Stimulated activated effector memory CD8-positive, alpha-beta T cell treated with anti-CD3 and anti-CD28 coated beads, Interleukin-12 subunit alpha, Interleukin-12 subunit beta, amount 100 ng/mL, for 72 hours (primary cell): ENCODE measurements at regions not wholly inside any gene's neighbourhood (a gene's known extent, or its start where the extent isn't known, plus 50 kb on each side); places are given as distances from the start of the nearest gene placed in this dataset.
A peak's percentile ranks its signal among the peaks of the same experiment; 100 is the strongest.

Experiments used
- ATAC-seq: fragments of 150-1000 bp; cut with Tn5 transposase; 2 replicates; pipeline ENCODE4 v1.10.0; 2021
- DNase-seq, 2 donors: peaks; one replicate each; pipeline ENCODE4 v3.0.0; 2021 to 2022; ENCODE audit warnings: low spot score in 2 of 2
- H3K27ac Mint-ChIP-seq: one replicate; pipeline ENCODE4 v1.8.0; 2022; ENCODE audit warnings: mild to moderate bottlenecking, mixed read lengths
- H3K36me3 Mint-ChIP-seq: one replicate; pipeline ENCODE4 v1.8.0; 2022; ENCODE audit warnings: mild to moderate bottlenecking, mixed read lengths
- H3K4me1 Mint-ChIP-seq: one replicate; pipeline ENCODE4 v1.8.0; 2022; ENCODE audit warnings: mixed read lengths
- H3K4me3 Mint-ChIP-seq: one replicate; pipeline ENCODE4 v1.8.0; 2022; ENCODE audit warnings: mild to moderate bottlenecking, mixed read lengths
- H3K9me3 Mint-ChIP-seq: one replicate; pipeline ENCODE4 v1.8.0; 2022; ENCODE audit warnings: mixed read lengths

DNA sequence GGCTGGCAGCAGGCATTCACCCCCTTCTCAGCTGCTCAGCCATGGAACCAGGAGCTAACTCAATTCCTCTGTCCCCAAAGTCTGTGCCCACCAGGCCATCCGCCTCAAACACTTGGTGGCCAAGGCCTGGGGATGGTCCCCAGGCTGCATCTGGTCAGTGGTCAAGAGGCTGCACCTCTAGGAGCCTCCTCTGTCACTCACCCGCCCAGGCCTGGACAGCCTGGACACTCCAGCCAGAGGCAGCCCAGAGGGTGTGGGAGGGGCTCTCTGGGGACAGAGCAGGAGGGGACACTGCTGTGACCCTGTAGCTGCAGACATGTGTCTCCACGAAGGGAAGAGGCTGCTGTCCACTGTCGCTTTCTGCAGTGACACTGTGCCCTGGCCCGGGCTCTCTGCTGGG, 416.6 kb upstream of the SULF2 start:
- no peak for DNase-seq
- no peaks in the 10 kb centered on the region for H3K4me1 Mint-ChIP-seq
- H3K27ac Mint-ChIP-seq = no peak overlapping the region
- H3K4me3 Mint-ChIP-seq = no peak overlapping the region
- no peaks in the 10 kb centered on the region for H3K9me3 Mint-ChIP-seq
- peak; percentile 4 for ATAC-seq
- H3K36me3 Mint-ChIP-seq = no peaks in the 10 kb centered on the region

- no peak overlapping the region for H3K27ac Mint-ChIP-seq
- no peaks in the 10 kb centered on the region for H3K4me1 Mint-ChIP-seq
- no peaks in the 10 kb centered on the region for H3K36me3 Mint-ChIP-seq
- no peaks in the 10 kb centered on the region for H3K9me3 Mint-ChIP-seq
- DNase-seq (no peak), ATAC-seq (no peak)
- no peak overlapping the region for H3K4me3 Mint-ChIP-seq
These were observed 415.9 kb upstream of the SULF2 start for GRCh38 chr20:48201188-48201587.

DNA sequence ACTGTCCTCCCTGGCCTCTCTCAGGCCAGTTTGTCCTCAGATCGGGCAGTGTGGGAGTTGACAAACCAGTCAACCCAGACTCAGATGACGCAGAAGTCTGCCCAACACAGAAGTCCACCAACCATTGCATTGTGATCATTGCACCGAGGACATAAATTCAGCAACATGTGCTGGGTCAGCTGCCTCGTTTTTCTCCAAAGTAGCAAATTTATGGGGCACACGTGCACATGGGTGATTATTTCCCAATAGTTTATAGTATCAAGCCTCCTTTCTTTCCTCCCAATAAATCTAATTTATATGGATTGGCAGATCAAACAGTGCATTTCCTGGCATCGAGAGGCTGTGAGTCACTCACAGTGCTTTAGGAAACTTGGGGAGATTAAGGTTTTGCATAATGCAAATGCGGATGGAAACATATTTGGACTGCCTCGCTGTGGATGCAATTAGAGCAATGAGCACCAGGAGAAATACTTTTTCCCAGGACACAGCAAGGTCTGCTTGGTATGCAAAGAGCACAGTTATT, 413.7 kb upstream of the SULF2 start:
- Mint-ChIP-seq H3K36me3 (no peaks in the 10 kb centered on the region), H3K4me3 (no peak overlapping the region), H3K4me1 (no peaks in the 10 kb centered on the region), H3K27ac (no peak overlapping the region), H3K9me3 (no peaks in the 10 kb centered on the region)
- ATAC-seq (no peak), DNase-seq (no peak)

DNA sequence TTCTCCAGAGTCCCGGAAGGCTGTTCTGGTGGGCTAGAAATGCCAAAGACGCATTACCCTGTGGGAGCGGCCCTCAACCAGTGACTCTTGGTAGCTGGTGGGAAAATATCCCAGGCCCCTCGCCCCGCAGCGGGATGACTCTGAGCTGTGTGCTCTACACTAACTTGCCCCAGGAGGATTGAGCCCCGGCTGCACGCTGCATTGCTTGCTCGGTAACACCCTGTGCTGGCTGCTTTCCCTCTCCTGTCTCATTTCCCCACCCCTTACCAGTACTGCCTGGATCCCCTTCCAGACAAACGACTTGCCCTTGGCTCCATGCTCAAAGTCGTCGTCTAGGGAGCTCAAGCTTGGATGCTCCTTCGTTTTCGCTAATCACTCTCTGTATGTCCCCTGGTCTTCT, 411.8 kb upstream of the SULF2 start:
- ATAC-seq = no peak
- Mint-ChIP-seq H3K4me1 (no peaks in the 10 kb centered on the region), H3K36me3 (no peaks in the 10 kb centered on the region), H3K9me3 (no peaks in the 10 kb centered on the region), H3K4me3 (no peak overlapping the region), H3K27ac (no peak overlapping the region)
- DNase-seq = no peak

DNA sequence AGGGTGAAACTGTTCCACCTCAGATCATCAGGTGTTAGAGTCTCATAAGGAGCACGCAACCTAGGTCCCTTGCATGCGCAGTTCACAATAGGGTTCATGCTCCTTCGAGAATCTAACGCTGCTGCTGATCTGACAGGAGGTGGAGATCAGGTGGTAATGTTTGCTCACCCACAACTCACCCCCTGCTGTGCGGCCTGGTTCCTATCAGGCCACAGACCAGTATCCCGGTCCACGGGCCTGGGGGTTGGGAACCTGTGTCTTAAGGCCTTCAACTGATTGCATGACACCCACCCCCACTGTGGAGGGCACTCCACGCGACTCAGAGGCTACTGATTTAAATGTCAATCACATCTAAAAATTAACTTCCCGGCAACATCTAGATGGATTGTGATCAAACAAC, 411.2 kb upstream of the SULF2 start:
- Mint-ChIP-seq H3K36me3 (no peaks in the 10 kb centered on the region), H3K9me3 (no peaks in the 10 kb centered on the region), H3K4me3 (no peak overlapping the region), H3K4me1 (no peaks in the 10 kb centered on the region), H3K27ac (no peak overlapping the region)
- ATAC-seq (no peak), DNase-seq (no peak)

DNA sequence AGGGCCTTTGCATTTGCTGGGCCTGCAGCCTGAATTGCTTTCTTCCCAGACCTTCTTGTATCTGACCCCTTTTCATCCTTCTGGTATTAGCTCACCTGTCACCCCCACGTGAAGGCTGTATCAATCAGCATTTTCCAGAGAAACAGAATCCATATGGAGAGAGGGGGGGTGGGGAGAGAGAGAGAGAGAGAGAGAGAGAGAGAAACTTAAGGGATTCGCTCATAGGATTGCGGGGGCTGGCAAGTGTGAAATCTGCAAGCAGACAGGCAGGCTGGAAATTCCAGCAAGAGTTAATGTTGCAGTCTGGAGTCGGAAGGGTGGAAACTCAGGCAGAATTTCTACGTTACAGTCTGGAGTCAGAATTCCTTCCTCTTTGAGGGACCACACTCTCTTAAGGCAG, 410.7 kb upstream of the SULF2 start:
- Mint-ChIP-seq H3K36me3 (no peaks in the 10 kb centered on the region), H3K9me3 (no peaks in the 10 kb centered on the region), H3K4me3 (no peak overlapping the region), H3K27ac (no peak overlapping the region), H3K4me1 (no peaks in the 10 kb centered on the region)
- ATAC-seq (no peak), DNase-seq (no peak)

GRCh38 chr20:48195121-48195870, 410.0 kb upstream of the SULF2 start:
- H3K4me3 Mint-ChIP-seq = no peak overlapping the region
- no peaks in the 10 kb centered on the region for H3K9me3 Mint-ChIP-seq
- H3K36me3 Mint-ChIP-seq = no peaks in the 10 kb centered on the region
- ATAC-seq (no peak), DNase-seq (no peak)
- no peaks in the 10 kb centered on the region for H3K4me1 Mint-ChIP-seq
- no peak overlapping the region for H3K27ac Mint-ChIP-seq

- no peaks in the 10 kb centered on the region for H3K36me3 Mint-ChIP-seq
These were observed 409.3 kb upstream of the SULF2 start for GRCh38 chr20:48194583-48194982.

DNA sequence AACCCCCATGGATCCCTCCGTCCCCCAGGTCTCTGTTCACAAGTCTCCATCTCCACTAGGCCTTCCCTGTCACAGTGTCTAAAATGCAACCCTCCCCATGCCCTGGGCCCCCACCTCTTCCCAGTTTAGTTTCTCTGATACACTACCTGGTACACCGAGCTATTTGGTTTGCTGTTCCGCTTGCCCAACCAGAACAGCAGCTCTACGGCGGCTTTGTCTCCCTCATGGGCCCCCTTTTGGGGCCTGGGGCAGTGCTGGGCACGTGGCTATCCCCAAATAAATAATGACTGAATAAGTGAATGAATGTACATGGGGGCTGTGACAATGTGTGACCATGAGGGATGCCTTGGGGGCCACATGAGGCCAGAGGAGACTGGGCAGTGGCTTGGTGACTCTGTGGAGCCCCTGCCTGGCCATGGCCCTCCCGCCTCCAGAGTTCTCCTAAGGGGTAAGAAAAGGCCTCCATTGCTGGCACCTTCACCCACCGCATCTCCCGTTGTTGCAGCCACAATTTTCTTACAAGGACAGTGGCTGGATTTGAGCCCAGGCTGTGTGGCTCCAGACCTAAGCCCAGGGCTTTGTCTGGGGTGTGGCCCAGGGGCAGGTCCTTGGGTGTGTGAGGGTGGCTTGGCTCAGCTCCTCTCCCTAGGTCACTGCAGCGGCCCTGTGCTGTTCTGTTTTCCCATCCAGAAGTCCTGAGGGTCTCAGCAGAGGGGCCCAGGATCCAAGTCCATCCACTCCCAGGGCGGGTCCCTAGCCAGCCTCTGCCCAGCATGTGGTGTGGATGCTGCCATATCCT, 408.5 kb upstream of the SULF2 start:
- DNase-seq (no peak), ATAC-seq (no peak)
- no peaks in the 10 kb centered on the region for H3K9me3 Mint-ChIP-seq
- H3K36me3 Mint-ChIP-seq = no peaks in the 10 kb centered on the region
- H3K4me1 Mint-ChIP-seq = no peaks in the 10 kb centered on the region
- H3K4me3 Mint-ChIP-seq = no peak overlapping the region
- no peak overlapping the region for H3K27ac Mint-ChIP-seq

More at GRCh38 chr20:48194583-48194982, 409.3 kb upstream of the SULF2 start:
- Mint-ChIP-seq H3K4me1 (no peaks in the 10 kb centered on the region), H3K4me3 (no peak overlapping the region), H3K9me3 (no peaks in the 10 kb centered on the region), H3K27ac (no peak overlapping the region)
- no peak for ATAC-seq
- DNase-seq = no peak

GRCh38 chr20:48192109-48192508, 406.8 kb upstream of the SULF2 start:
- H3K36me3 Mint-ChIP-seq = no peaks in the 10 kb centered on the region
- ATAC-seq (no peak), DNase-seq (no peak)
- no peaks in the 10 kb centered on the region for H3K9me3 Mint-ChIP-seq
- no peak overlapping the region for H3K4me3 Mint-ChIP-seq
- H3K27ac Mint-ChIP-seq = no peak overlapping the region
- H3K4me1 Mint-ChIP-seq = no peaks in the 10 kb centered on the region

DNA sequence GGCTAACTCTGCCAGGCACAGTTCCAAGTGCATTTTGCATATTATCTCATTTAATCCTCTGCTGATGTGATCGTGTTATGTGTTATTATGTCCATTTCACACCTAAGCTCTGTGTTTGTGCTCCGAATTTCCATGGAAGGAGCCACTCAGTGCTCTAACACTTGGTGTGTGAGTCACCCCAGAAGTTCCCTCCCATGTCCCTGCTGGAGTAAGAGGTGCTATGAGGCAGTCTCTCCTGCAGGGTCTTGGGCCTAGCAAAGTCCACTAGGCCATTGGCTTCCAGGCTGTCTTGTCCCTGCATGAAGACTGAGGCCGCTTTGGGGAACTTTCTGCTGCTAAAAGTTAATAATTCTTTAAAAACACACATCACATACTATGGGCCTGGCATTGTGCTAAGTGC, 405.9 kb upstream of the SULF2 start:
- no peaks in the 10 kb centered on the region for H3K36me3 Mint-ChIP-seq
- H3K4me3 Mint-ChIP-seq = no peak overlapping the region
- H3K27ac Mint-ChIP-seq = no peak overlapping the region
- ATAC-seq (no peak), DNase-seq (no peak)
- H3K4me1 Mint-ChIP-seq = no peaks in the 10 kb centered on the region
- no peaks in the 10 kb centered on the region for H3K9me3 Mint-ChIP-seq

DNA sequence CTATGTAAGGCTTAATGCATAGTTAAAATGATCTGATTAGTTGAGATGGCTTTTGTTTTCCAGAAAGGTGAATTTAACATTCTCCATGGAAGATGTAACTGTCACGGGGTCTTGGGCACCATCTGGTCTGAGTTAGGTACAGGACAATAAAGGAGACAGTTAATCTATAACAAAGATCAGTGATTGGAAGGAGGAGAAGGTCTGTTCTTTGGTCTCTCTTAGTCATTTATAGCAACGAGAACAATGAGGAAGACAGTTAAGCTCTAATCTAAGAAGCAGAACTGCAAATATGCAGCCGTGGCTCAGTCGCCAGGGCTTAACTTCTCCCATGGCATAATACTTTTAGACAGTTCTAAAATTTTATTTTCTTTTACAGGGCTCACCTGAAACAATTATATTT, 405.5 kb upstream of the SULF2 start:
- Mint-ChIP-seq H3K4me1 (no peaks in the 10 kb centered on the region), H3K36me3 (no peaks in the 10 kb centered on the region), H3K27ac (no peak overlapping the region), H3K4me3 (no peak overlapping the region), H3K9me3 (no peaks in the 10 kb centered on the region)
- no peak for DNase-seq
- ATAC-seq = no peak

- Mint-ChIP-seq H3K4me1 (no peaks in the 10 kb centered on the region), H3K4me3 (no peak overlapping the region), H3K27ac (no peak overlapping the region), H3K9me3 (no peaks in the 10 kb centered on the region), H3K36me3 (no peaks in the 10 kb centered on the region)
- ATAC-seq (no peak), DNase-seq (no peak)
These were observed 403.9 kb upstream of the SULF2 start for GRCh38 chr20:48189181-48189580.

- H3K9me3 Mint-ChIP-seq = no peaks in the 10 kb centered on the region
- H3K36me3 Mint-ChIP-seq = no peaks in the 10 kb centered on the region
- H3K4me1 Mint-ChIP-seq = no peaks in the 10 kb centered on the region
- ATAC-seq (no peak), DNase-seq (no peak)
- no peak overlapping the region for H3K4me3 Mint-ChIP-seq
- no peak overlapping the region for H3K27ac Mint-ChIP-seq
These were observed 402.6 kb upstream of the SULF2 start for GRCh38 chr20:48187851-48188250.

DNA sequence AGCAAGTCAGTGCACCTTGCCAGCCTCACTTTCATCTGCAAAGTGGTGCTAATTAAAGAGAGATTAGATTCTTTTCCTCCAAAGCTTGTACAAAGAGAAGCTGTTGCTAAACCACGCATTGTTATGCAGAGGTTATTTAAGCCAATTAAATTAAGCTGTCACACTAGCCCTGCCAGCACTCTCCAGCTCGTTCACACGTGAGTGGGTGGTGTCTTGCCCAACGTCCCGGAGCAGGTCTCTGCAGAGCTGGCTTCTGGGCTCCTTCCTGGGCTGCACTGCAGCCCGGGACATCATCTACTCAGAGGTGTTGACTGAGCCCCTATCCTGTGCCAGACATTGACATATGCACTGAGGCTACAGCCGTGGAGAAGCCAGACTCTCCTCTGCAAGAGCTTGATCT, 401.6 kb upstream of the SULF2 start:
- ATAC-seq (no peak), DNase-seq (no peak)
- Mint-ChIP-seq H3K27ac (no peak overlapping the region), H3K9me3 (no peaks in the 10 kb centered on the region), H3K4me1 (no peaks in the 10 kb centered on the region), H3K36me3 (no peaks in the 10 kb centered on the region), H3K4me3 (no peak overlapping the region)

GRCh38 chr20:48186447-48186846, 401.2 kb upstream of the SULF2 start:
- DNase-seq (no peak), ATAC-seq (no peak)
- H3K36me3 Mint-ChIP-seq = no peaks in the 10 kb centered on the region

More at GRCh38 chr20:48186447-48186846, 401.2 kb upstream of the SULF2 start:
- H3K4me3 Mint-ChIP-seq = no peak overlapping the region
- no peaks in the 10 kb centered on the region for H3K9me3 Mint-ChIP-seq
- H3K27ac Mint-ChIP-seq = no peak overlapping the region
- no peaks in the 10 kb centered on the region for H3K4me1 Mint-ChIP-seq
